ENCODE measurements at regions not wholly inside any gene's neighbourhood (a gene's known extent, or its start where the extent isn't known, plus 50 kb on each side); places are given as distances from the start of the nearest gene placed in this dataset.

DNA sequence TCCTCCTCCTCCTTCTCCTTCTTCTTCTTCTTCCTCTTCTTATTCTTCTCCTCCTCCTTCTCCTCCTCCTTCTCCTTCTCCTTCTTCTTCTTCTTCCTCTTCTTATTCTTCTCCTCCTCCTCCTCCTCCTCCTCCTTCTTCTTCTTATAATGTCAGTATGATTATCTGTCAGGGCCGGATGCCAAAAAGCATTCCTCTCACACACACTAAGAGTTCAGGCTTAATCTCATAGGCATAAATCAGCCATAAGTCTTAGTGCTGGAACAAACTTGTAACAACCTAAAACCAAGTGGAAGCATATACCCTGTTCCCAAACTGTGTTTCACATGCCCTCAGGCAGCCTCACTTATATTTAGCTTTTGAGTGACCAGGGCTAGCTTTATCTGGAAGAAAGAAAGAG is 240.3 kb downstream of the LMX1A start:
- Histone ChIP-seq H3K4me2 (ENCODE audit: insufficient read depth, low read length) (no peak overlapping the region), H3K27me3 (ENCODE audit: control insufficient read depth in 2 of 2, insufficient read depth in 2 of 2, low read length in 2 of 2) (peaks cover 1 to 10% of the 10 kb centered on the region in 2 experiments), H4K20me1 (replicated peaks; ENCODE audit: control insufficient read depth, extremely low read depth, insufficient read depth, low read length) (no peaks in the 10 kb centered on the region), H3K9me3 (replicated peaks; ENCODE audit: control insufficient read depth, insufficient read depth, low read length) (no peaks in the 10 kb centered on the region), H3K4me1 (ENCODE audit: control insufficient read depth, extremely low read depth, insufficient read depth, low read length) (no peaks in the 10 kb centered on the region), H3K79me2 (ENCODE audit: control insufficient read depth, insufficient read depth, low read length) (no peaks in the 10 kb centered on the region), H2AFZ (ENCODE audit: low read depth, low read length) (no peak overlapping the region), H3K9ac (replicated peaks; ENCODE audit: extremely low read depth, insufficient read depth, low read length) (no peak overlapping the region), H3K27ac (ENCODE audit: insufficient read depth, low read depth, low read length) (no peak overlapping the region), H3K9me1 (replicated peaks; ENCODE audit: control insufficient read depth, extremely low read depth, insufficient read depth, low read length) (no peaks in the 10 kb centered on the region), H3K4me3 (replicated peaks in 1 of 3; ENCODE audit: insufficient read depth in 1 of 3, low read depth in 1 of 3, low read length in 3 of 3) (no peak overlapping the region), H3K36me3 (ENCODE audit: control insufficient read depth in 2 of 2, extremely low read depth in 1 of 2, insufficient read depth in 2 of 2, low read length in 2 of 2) (no peaks in the 10 kb centered on the region)
- DNase-seq (ENCODE audit: low read depth, low spot score), result no peak
- intact Hi-C loops (cut with micrococcal nuclease), result no loop called here
- TF ChIP-seq POLR2A (IDR thresholded peaks at IDR 0.05; ENCODE audit: low read depth, low read length) (no peak), POLR2AphosphoS5 (IDR thresholded peaks at IDR 0.05; ENCODE audit: insufficient read depth, low read depth, low read length) (no peak), GATA2 (IDR thresholded peaks at IDR 0.05; ENCODE audit: insufficient read depth, insufficient read length, low read depth, low read length) (no peak), JUN (IDR thresholded peaks at IDR 0.05; ENCODE audit: borderline replicate concordance, insufficient read depth, insufficient read length, low read depth) (no peak), FOS (IDR thresholded peaks at IDR 0.05; ENCODE audit: borderline replicate concordance, insufficient read depth, low read length) (no peak), MYC (IDR thresholded peaks at IDR 0.05; ENCODE audit: low read depth, low read length) (no peak), EZH2 (IDR thresholded peaks at IDR 0.05; ENCODE audit: borderline replicate concordance, low read depth, low read length, severe bottlenecking) (no peak)
- TF ChIP-seq, protein P1, sequence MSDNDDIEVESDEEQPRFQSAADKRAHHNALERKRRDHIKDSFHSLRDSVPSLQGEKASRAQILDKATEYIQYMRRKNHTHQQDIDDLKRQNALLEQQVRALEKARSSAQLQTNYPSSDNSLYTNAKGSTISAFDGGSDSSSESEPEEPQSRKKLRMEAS (IDR thresholded peaks at IDR 0.05; ENCODE audit: insufficient read depth, insufficient read length), result no peak
- TF ChIP-seq, protein P2, sequence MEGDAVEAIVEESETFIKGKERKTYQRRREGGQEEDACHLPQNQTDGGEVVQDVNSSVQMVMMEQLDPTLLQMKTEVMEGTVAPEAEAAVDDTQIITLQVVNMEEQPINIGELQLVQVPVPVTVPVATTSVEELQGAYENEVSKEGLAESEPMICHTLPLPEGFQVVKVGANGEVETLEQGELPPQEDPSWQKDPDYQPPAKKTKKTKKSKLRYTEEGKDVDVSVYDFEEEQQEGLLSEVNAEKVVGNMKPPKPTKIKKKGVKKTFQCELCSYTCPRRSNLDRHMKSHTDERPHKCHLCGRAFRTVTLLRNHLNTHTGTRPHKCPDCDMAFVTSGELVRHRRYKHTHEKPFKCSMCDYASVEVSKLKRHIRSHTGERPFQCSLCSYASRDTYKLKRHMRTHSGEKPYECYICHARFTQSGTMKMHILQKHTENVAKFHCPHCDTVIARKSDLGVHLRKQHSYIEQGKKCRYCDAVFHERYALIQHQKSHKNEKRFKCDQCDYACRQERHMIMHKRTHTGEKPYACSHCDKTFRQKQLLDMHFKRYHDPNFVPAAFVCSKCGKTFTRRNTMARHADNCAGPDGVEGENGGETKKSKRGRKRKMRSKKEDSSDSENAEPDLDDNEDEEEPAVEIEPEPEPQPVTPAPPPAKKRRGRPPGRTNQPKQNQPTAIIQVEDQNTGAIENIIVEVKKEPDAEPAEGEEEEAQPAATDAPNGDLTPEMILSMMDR (IDR thresholded peaks at IDR 0.05; ENCODE audit: extremely low read depth in 1 of 2, insufficient read depth in 1 of 2, low read depth in 1 of 2, low read length in 2 of 2), result no peak
- no peak for FAIRE-seq
- BruUV-seq (replicated peaks), result no TSS peak
- CTCF ChIA-PET, result interaction anchor here (0.8 to 1.6 kb wide), 3 partner anchors 11 to 25 kb away, joined by 3 read pairs; no protein-coding TSS in a partner anchor
- dilution Hi-C loops (cut with MboI; ENCODE audit: extremely low pct_ligation_motif_present, low sequenced_read_pairs), result no loop called here
- POLR2A ChIA-PET, result no interaction called here

Measured in endothelial cell of umbilical vein (primary cell).